GM23248 (cell line): ENCODE measurements at regions not wholly inside any gene's neighbourhood (a gene's known extent, or its start where the extent isn't known, plus 50 kb on each side); places are given as distances from the start of the nearest gene placed in this dataset.

Source experiments
- DNase-seq: peaks from one replicate; pipeline ENCODE4 v3.0.0-alpha.2; 2015
- H2AFZ ChIP-seq: fragments of 200-600 bp; sonication (generic); 2 replicates; pipeline ENCODE4 v1.6.1; 2016; ENCODE audit warnings: antibody characterized with exemption
- H3F3A ChIP-seq: fragments of 200-600 bp; sonication (generic); 2 replicates; pipeline ENCODE4 v1.6.1; 2016; ENCODE audit warnings: mild to moderate bottlenecking, antibody characterized with exemption, mixed run types; ENCODE audit not compliant: insufficient read depth
- H3K27ac ChIP-seq: fragments of 200-600 bp; sonication (generic); 2 replicates; pipeline ENCODE4 v1.5.1; 2016; ENCODE audit warnings: mild to moderate bottlenecking
- H3K27me3 ChIP-seq: fragments of 200-600 bp; sonication (generic); replicated peaks from 2 replicates; pipeline ENCODE4 v1.6.1; 2016; ENCODE audit warnings: mild to moderate bottlenecking; ENCODE audit not compliant: insufficient read depth
- H3K36me3 ChIP-seq: fragments of 200-600 bp; sonication (generic); 2 replicates; pipeline ENCODE4 v1.6.1; 2016; ENCODE audit warnings: low read depth, mild to moderate bottlenecking
- H3K4me1 ChIP-seq: fragments of 200-600 bp; sonication (generic); 2 replicates; pipeline ENCODE4 v1.6.1; 2016; ENCODE audit warnings: mild to moderate bottlenecking; ENCODE audit not compliant: insufficient read depth
- H3K4me2 ChIP-seq: fragments of 200-600 bp; sonication (generic); one replicate; pipeline ENCODE4 v1.6.1; 2016; ENCODE audit warnings: mild to moderate bottlenecking; ENCODE audit not compliant: unreplicated experiment
- H3K4me3 ChIP-seq: fragments of 200-600 bp; sonication (generic); 2 replicates; pipeline ENCODE4 v1.5.1; 2016; ENCODE audit warnings: mild to moderate bottlenecking
- H3K79me2 ChIP-seq: fragments of 200-600 bp; sonication (generic); 2 replicates; pipeline ENCODE4 v1.6.1; 2016; ENCODE audit warnings: mild to moderate bottlenecking; ENCODE audit not compliant: insufficient read depth
- H3K9ac ChIP-seq: fragments of 200-600 bp; sonication (generic); 2 replicates; pipeline ENCODE4 v1.6.1; 2016; ENCODE audit warnings: mild to moderate bottlenecking
- H3K9me2 ChIP-seq: fragments of 200-600 bp; sonication (generic); 2 replicates; pipeline ENCODE4 v1.6.1; 2016; ENCODE audit warnings: mixed run types, mild to moderate bottlenecking, moderate library complexity; ENCODE audit not compliant: insufficient read depth
- H3K9me3 ChIP-seq: fragments of 200-600 bp; sonication (generic); one replicate; pipeline ENCODE4 v1.6.1; 2017; ENCODE audit warnings: low read depth
- H4K20me1 ChIP-seq: fragments of 200-600 bp; sonication (generic); 2 replicates; pipeline ENCODE4 v1.6.0; 2016; ENCODE audit not compliant: insufficient read depth
- EZH2 ChIP-seq: fragments of 200-600 bp; sonication (generic); IDR thresholded peaks from 2 replicates; pipeline ENCODE4 v1.6.1; 2018; ENCODE audit warnings: antibody characterized with exemption, mild to moderate bottlenecking; ENCODE audit not compliant: insufficient read depth, poor library complexity, severe bottlenecking
- EZH2phosphoT487 ChIP-seq: fragments of 200-600 bp; sonication (generic); IDR thresholded peaks from 2 replicates; pipeline ENCODE4 v1.6.1; 2018; ENCODE audit warnings: antibody characterized with exemption, moderate library complexity, mild to moderate bottlenecking, low read depth; ENCODE audit not compliant: insufficient read depth
- WGBS, 2 experiments: methylation state at CpG; one replicate each; pipeline ENCODE4 v1.1.6; 2015 to 2017; ENCODE audit warnings: low lambda C conversion rate in 2 of 2, low coverage in 1 of 2; ENCODE audit errors: missing lambda C conversion rate in 2 of 2; 5-methylcytosine and 5-hydroxymethylcytosine counted together
- in situ Hi-C: fragments of 300-500 bp; cut with MboI; formaldehyde crosslinking; loops from 2 replicates; pipeline ENCODE4 v1.15.0; 2020

- Histone ChIP-seq H3K9ac (no peak overlapping the region), H3K4me1 (no peaks in the 10 kb centered on the region), H4K20me1 (no peaks in the 10 kb centered on the region), H3K36me3 (no peaks in the 10 kb centered on the region), H3K9me3 (no peaks in the 10 kb centered on the region), H3K27me3 (no peaks in the 10 kb centered on the region), H3K4me3 (no peak overlapping the region), H3K27ac (no peak overlapping the region), H2AFZ (no peak overlapping the region), H3K9me2 (no peaks in the 10 kb centered on the region), H3K79me2 (no peaks in the 10 kb centered on the region), H3K4me2 (no peak overlapping the region), H3F3A (no peaks in the 10 kb centered on the region)
- in situ Hi-C loops, result no loop called here
- DNase-seq, result no peak
- whole genome bisulfite sequencing, 2 experiments, result 54 to 57% methylated on average over 18 of the region's 18 CpGs
- TF ChIP-seq EZH2phosphoT487 (no peak), EZH2 (no peak)
Observed at GRCh38 chr17:14813649-14814370, 451.3 kb downstream of the PMP22 start.

- H3K4me1 ChIP-seq, result 0 out of 2 replicates have a peak, but pooled peaks cover 6% of the 10 kb centered on the region
- no peak overlapping the region for H3K27ac ChIP-seq
- no peaks in the 10 kb centered on the region for H3K9me3 ChIP-seq
- no peaks in the 10 kb centered on the region for H3K9me2 ChIP-seq
- no peak for DNase-seq
- no peak overlapping the region for H3K9ac ChIP-seq
- TF ChIP-seq EZH2phosphoT487 (no peak), EZH2 (no peak)
- no peaks in the 10 kb centered on the region for H3K36me3 ChIP-seq
- in situ Hi-C loops, result no loop called here
- no peak overlapping the region for H3K4me2 ChIP-seq
- H3K4me3 ChIP-seq, result no peak overlapping the region
- no peaks in the 10 kb centered on the region for H3K79me2 ChIP-seq
- no peaks in the 10 kb centered on the region for H3K27me3 ChIP-seq
- no peaks in the 10 kb centered on the region for H4K20me1 ChIP-seq
- H2AFZ ChIP-seq, result no peak overlapping the region
- H3F3A ChIP-seq, result peaks cover 3% of the 10 kb centered on the region; the same call in 1 of the 2 replicates
Observed at GRCh38 chr17:14808425-14808824, 456.7 kb downstream of the PMP22 start.

GRCh38 chr17:14805348-14805747, 459.8 kb downstream of the PMP22 start:
- Histone ChIP-seq H3K4me3 (no peak overlapping the region), H3K4me1 (0 out of 2 replicates have a peak, but pooled peaks cover 6% of the 10 kb centered on the region), H2AFZ (no peak overlapping the region), H3K27ac (no peak overlapping the region), H3K9ac (no peak overlapping the region), H3K36me3 (no peaks in the 10 kb centered on the region), H3K4me2 (no peak overlapping the region), H3F3A (peaks cover 4% of the 10 kb centered on the region; the same call in 1 of the 2 replicates), H4K20me1 (no peaks in the 10 kb centered on the region), H3K79me2 (no peaks in the 10 kb centered on the region), H3K9me3 (no peaks in the 10 kb centered on the region), H3K27me3 (no peaks in the 10 kb centered on the region), H3K9me2 (no peaks in the 10 kb centered on the region)
- peak; percentile 16 for DNase-seq
- TF ChIP-seq EZH2phosphoT487 (no peak), EZH2 (no peak)
- in situ Hi-C loops, result no loop called here

GRCh38 chr17:14803826-14804225, 461.3 kb downstream of the PMP22 start:
- Histone ChIP-seq H3K27ac (no peak overlapping the region), H3K9me2 (no peaks in the 10 kb centered on the region), H3K9ac (no peak overlapping the region), H3K9me3 (no peaks in the 10 kb centered on the region), H2AFZ (peak overlapping the region; percentile 72), H3F3A (peaks cover 4% of the 10 kb centered on the region; the same call in 1 of the 2 replicates), H3K27me3 (no peaks in the 10 kb centered on the region), H3K4me1 (0 out of 2 replicates have a peak, but pooled peaks cover 6% of the 10 kb centered on the region), H3K36me3 (no peaks in the 10 kb centered on the region), H3K4me2 (peak overlapping the region; percentile 30), H3K79me2 (no peaks in the 10 kb centered on the region), H3K4me3 (no peak overlapping the region), H4K20me1 (no peaks in the 10 kb centered on the region)
- TF ChIP-seq EZH2 (no peak), EZH2phosphoT487 (no peak)
- WGBS, 2 experiments, result 8 to 11% methylated on average over 3 of the region's 3 CpGs
- in situ Hi-C loops, result no loop called here
- DNase-seq, result peak; percentile 38
